C4-2B (cell line): ENCODE measurements at regions not wholly inside any gene's neighbourhood (a gene's known extent, or its start where the extent isn't known, plus 50 kb on each side); places are given as distances from the start of the nearest gene placed in this dataset.

ENCODE experiments used
- H3K27ac ChIP-seq: fragments of 450-650 bp; 2 replicates; pipeline ENCODE4 v1.5.1; 2017
- CTCF ChIP-seq: fragments of 450-650 bp; conservative IDR thresholded peaks from 2 replicates; pipeline ENCODE4 v1.5.1; 2017; ENCODE audit warnings: mild to moderate bottlenecking
- ZFX ChIP-seq: fragments of 450-650 bp; IDR thresholded peaks from 2 replicates; pipeline ENCODE4 v1.6.1; 2017

GRCh38 chr21:36628761-36629460 lies 70.0 kb upstream of the SIM2 start:
- no peak for TF ChIP-seq ZFX
- no peak for TF ChIP-seq CTCF
- no peak overlapping the region for H3K27ac ChIP-seq

- no peak overlapping the region for H3K27ac ChIP-seq
- TF ChIP-seq CTCF (peak; percentile 89), ZFX (no peak)
These were observed 68.3 kb upstream of the SIM2 start for GRCh38 chr21:36630485-36631206.

- H3K27ac ChIP-seq, result no peak overlapping the region
- TF ChIP-seq ZFX (no peak), CTCF (no peak)
These were observed 62.9 kb upstream of the SIM2 start for GRCh38 chr21:36636016-36636415.

- no peak overlapping the region for H3K27ac ChIP-seq
- TF ChIP-seq CTCF (no peak), ZFX (no peak)
These were observed 62.5 kb upstream of the SIM2 start for GRCh38 chr21:36636439-36636838.

GRCh38 chr21:36639769-36640168 lies 59.1 kb upstream of the SIM2 start:
- H3K27ac ChIP-seq, result peak overlapping the region; percentile 58; the same call in 1 of the 2 replicates
- TF ChIP-seq ZFX (no peak), CTCF (no peak)

GRCh38 chr21:36640174-36640720 lies 58.7 kb upstream of the SIM2 start:
- H3K27ac ChIP-seq, result peak overlapping the region; percentile 60

More at GRCh38 chr21:36640174-36640720, 58.7 kb upstream of the SIM2 start:
- no peak for TF ChIP-seq ZFX
- no peak for TF ChIP-seq CTCF
